ENCODE measurements at regions not wholly inside any gene's neighbourhood (a gene's known extent, or its start where the extent isn't known, plus 50 kb on each side); places are given as distances from the start of the nearest gene placed in this dataset.

GRCh38 chr7:159239028-159239427 is 94.4 kb upstream of the VIPR2 start:
- TF ChIP-seq ZNF302 (CRISPR knock-in tag; IDR thresholded peaks at IDR 0.05), result no peak
- no peak for TF ChIP-seq E2F6 (IDR thresholded peaks at IDR 0.05; ENCODE audit: borderline replicate concordance, low read depth)
- TF ChIP-seq ATOH8 (CRISPR knock-in tag; IDR thresholded peaks at IDR 0.05; ENCODE audit: low read depth), result no peak
- no peak for TF ChIP-seq FOXS1 (CRISPR knock-in tag; IDR thresholded peaks at IDR 0.05)
- no peak for TF ChIP-seq RFX5 (IDR thresholded peaks at IDR 0.05)
- no peak for TF ChIP-seq HOXB13 (CRISPR knock-in tag; IDR thresholded peaks at IDR 0.05; ENCODE audit: low read depth)
- TF ChIP-seq JUN (IDR thresholded peaks at IDR 0.05), result no peak
- Histone ChIP-seq H3K9me3 (no peaks in the 10 kb centered on the region), H3K4me3 (no peak overlapping the region), H3K4me1 (no peaks in the 10 kb centered on the region), H3K27ac (no peak overlapping the region), H3K4me2 (no peak overlapping the region)
- DNase-seq (ENCODE audit: low read depth in 1 of 2, low spot score in 1 of 2) (no peak), ATAC-seq (no peak), FAIRE-seq (no peak)
- POLR2A ChIA-PET, result no interaction called here
- CTCF ChIA-PET, result no interaction called here

GRCh38 chr7:159238541-159238940 is 93.9 kb upstream of the VIPR2 start:
- no peak overlapping the region for H3K4me2 ChIP-seq
- ATAC-seq (no peak), FAIRE-seq (no peak), DNase-seq (ENCODE audit: low read depth in 1 of 2, low spot score in 1 of 2) (no peak)
- H3K9me3 ChIP-seq, result no peaks in the 10 kb centered on the region
- ChIA-PET CTCF (no interaction called here), POLR2A (no interaction called here)
- H3K27ac ChIP-seq, result no peak overlapping the region
- 20% methylated on average over 1 of the region's 1 CpG for WGBS (ENCODE audit: missing lambda C conversion rate)
- H3K4me1 ChIP-seq, result no peaks in the 10 kb centered on the region
- TF ChIP-seq ZFP36 (IDR thresholded peaks at IDR 0.05; ENCODE audit: borderline replicate concordance, partially characterized antibody) (no peak), ZSCAN20 (CRISPR knock-in tag; IDR thresholded peaks at IDR 0.05) (no peak), SREBF2 (IDR thresholded peaks at IDR 0.05) (no peak)
- H3K4me3 ChIP-seq, result no peak overlapping the region

- no peak overlapping the region for H3K4me3 ChIP-seq
- WGBS (ENCODE audit: missing lambda C conversion rate), result 45% methylated on average over 13 of the region's 13 CpGs
- H3K4me2 ChIP-seq, result no peak overlapping the region
- no peak for DNase-seq (ENCODE audit: low read depth in 1 of 2, low spot score in 1 of 2)
- no peaks in the 10 kb centered on the region for H3K4me1 ChIP-seq
- no peaks in the 10 kb centered on the region for H3K9me3 ChIP-seq
- FAIRE-seq, result no peak
- POLR2A ChIA-PET, result no interaction called here
- CTCF ChIA-PET, result no interaction called here
- ATAC-seq, result no peak
- H3K27ac ChIP-seq, result no peak overlapping the region
- TF ChIP-seq CHD4 (IDR thresholded peaks at IDR 0.05; ENCODE audit: borderline replicate concordance) (no peak), REST (IDR thresholded peaks at IDR 0.05) (no peak), RCOR1 (IDR thresholded peaks at IDR 0.05; ENCODE audit: low read depth, low read length) (no peak), RNF2 (IDR thresholded peaks at IDR 0.05; ENCODE audit: borderline replicate concordance, low read depth) (no peak), HOXB5 (CRISPR knock-in tag; IDR thresholded peaks at IDR 0.05) (no peak), ZSCAN20 (CRISPR knock-in tag; IDR thresholded peaks at IDR 0.05) (no peak), MYC (IDR thresholded peaks at IDR 0.05; ENCODE audit: borderline replicate concordance, low read length) (no peak), NPAS2 (CRISPR knock-in tag; IDR thresholded peaks at IDR 0.05; ENCODE audit: borderline replicate concordance) (no peak)
These were observed 92.5 kb upstream of the VIPR2 start for GRCh38 chr7:159237022-159237653.

Measured in A549 (cell line).